IgD-negative memory B cell (primary cell): ENCODE measurements at regions not wholly inside any gene's neighbourhood (a gene's known extent, or its start where the extent isn't known, plus 50 kb on each side); places are given as distances from the start of the nearest gene placed in this dataset.
"Not testable (repeated sequence)": the region's sequence is repeated elsewhere in the genome, so short reads cannot be mapped to it uniquely, and the experiment has no call there.

Experiments used
- H3K27ac Mint-ChIP-seq, 3 donors: one replicate each; pipeline ENCODE4 v1.8.0; 2020 to 2022; ENCODE audit warnings: mild to moderate bottlenecking in 3 of 3, mixed read lengths in 3 of 3, moderate library complexity in 1 of 3
- H3K27me3 Mint-ChIP-seq: one replicate; pipeline ENCODE4 v1.8.0; 2021; ENCODE audit warnings: mixed read lengths
- H3K36me3 Mint-ChIP-seq: one replicate; pipeline ENCODE4 v1.8.0; 2020; ENCODE audit warnings: mild to moderate bottlenecking, mixed read lengths
- H3K4me1 Mint-ChIP-seq, 3 donors: one replicate each; pipeline ENCODE4 v1.8.0; 2020 to 2022; ENCODE audit warnings: mixed read lengths in 3 of 3, mild to moderate bottlenecking in 1 of 3
- H3K4me3 Mint-ChIP-seq, 4 donors: one replicate each; pipeline ENCODE4 v1.8.0; 2020 to 2022; ENCODE audit warnings: mild to moderate bottlenecking in 4 of 4, mixed read lengths in 4 of 4, moderate library complexity in 3 of 4
- H3K9me3 Mint-ChIP-seq, 3 donors: one replicate each; pipeline ENCODE4 v1.8.0; 2020 to 2021; ENCODE audit warnings: mixed read lengths in 3 of 3, mild to moderate bottlenecking in 1 of 3

GRCh38 chr9:42310972-42311371 lies 127.5 kb downstream of the SPATA31A6 start:
- not testable (repeated sequence) for H3K27me3 Mint-ChIP-seq, H3K9me3 Mint-ChIP-seq, H3K36me3 Mint-ChIP-seq, H3K4me3 Mint-ChIP-seq, H3K27ac Mint-ChIP-seq, H3K4me1 Mint-ChIP-seq

DNA sequence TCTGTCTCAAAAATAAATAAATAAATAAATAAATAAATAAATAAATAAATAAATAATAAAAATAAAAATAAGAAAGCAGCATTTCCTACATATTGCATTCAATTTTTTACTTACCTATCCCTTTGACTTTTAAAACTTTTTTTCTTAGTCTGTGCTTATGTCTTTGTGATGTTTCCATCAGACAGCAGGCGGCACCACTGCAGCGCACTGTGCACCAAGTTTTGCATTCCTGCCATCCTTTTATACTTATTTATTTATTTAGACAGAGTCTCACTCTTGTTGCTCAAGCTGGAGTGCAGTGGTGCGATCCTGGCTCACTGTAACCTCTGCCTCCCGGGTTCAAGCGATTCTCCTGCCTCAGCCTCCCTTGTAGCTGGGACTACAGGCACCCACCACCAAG lies 132.6 kb downstream of the SPATA31A6 start:
- H3K4me1 Mint-ChIP-seq, H3K9me3 Mint-ChIP-seq, H3K27me3 Mint-ChIP-seq, H3K4me3 Mint-ChIP-seq, H3K36me3 Mint-ChIP-seq, H3K27ac Mint-ChIP-seq: not testable (repeated sequence)

DNA sequence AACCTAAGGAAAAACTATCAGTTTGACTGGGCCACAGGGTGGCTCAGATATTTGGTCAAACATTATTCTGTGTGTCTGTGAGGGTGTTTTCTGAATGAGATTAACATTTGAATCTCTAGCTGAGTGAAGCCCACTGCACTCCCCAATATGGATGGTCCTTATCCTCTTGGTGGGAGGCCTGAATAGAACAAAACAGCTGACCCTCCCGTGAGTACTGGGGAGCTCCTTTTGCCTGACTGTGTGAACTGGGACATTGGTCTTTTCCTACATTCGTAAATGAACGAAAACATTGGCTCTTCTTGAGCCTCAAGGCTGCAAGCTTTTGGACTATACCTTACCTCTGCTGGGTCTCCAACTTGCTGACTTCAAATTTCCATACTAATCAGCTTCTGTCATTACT lies 134.2 kb downstream of the SPATA31A6 start:
- H3K27me3 Mint-ChIP-seq, H3K4me3 Mint-ChIP-seq, H3K36me3 Mint-ChIP-seq, H3K4me1 Mint-ChIP-seq, H3K27ac Mint-ChIP-seq, H3K9me3 Mint-ChIP-seq: not testable (repeated sequence)

DNA sequence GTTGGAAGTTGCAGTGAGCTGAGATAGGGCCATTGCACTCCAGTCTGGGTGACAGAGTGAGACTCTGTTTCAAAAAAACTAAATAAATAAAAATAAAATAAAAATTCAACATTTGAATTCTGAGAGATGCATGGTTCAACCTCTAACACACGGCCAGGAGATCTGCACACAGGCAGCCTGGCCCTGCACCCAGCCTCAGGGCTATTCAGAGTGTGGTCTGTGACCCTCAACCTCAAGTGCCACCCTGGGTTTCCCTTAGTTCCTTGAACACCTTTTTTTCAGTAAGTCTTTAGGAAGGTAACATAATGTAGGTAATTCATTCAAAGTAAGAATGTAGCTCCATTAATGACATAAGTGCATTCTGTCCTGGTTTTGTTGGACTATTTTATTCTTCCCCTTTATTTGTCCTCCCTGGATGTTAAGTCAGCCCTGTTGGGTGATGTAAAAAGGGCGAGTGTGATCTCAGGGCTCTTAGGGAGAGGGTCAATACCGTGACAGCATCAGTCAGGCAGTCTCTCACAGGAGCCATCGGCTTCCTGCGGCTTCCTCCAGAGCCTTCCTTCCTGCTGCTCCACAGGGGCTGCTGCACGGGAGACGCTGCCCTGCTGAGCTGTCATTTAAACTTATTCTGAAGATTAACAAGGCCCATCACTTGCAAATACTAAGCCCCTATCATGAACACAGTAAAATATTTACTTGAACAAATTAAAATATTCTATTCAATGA lies 139.8 kb downstream of the SPATA31A6 start:
- not testable (repeated sequence) for H3K36me3 Mint-ChIP-seq, H3K4me3 Mint-ChIP-seq, H3K9me3 Mint-ChIP-seq, H3K27ac Mint-ChIP-seq, H3K27me3 Mint-ChIP-seq, H3K4me1 Mint-ChIP-seq

- H3K9me3 Mint-ChIP-seq, H3K27me3 Mint-ChIP-seq, H3K36me3 Mint-ChIP-seq, H3K4me3 Mint-ChIP-seq, H3K27ac Mint-ChIP-seq, H3K4me1 Mint-ChIP-seq: not testable (repeated sequence)
These were observed 141.7 kb downstream of the SPATA31A6 start for GRCh38 chr9:42325142-42325541.

DNA sequence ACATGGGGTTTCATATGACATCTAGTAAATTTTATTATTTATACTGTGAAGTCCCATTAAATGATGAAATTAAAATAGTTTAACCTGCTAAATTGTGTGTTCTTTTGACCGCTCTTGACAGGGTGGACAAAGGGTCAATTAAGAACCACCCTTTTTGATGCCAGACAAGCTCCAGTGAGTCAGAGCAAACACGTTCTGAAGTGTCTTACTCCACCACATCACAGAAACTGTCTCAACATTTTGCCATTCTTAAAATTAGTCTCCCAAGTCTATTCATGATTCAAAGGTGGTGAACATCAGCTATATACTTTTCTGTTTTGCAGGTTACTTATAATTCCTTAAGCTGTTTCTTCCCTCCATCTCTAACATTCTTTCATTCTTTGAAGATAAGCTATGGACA lies 142.1 kb downstream of the SPATA31A6 start:
- not testable (repeated sequence) for H3K27me3 Mint-ChIP-seq, H3K4me1 Mint-ChIP-seq, H3K9me3 Mint-ChIP-seq, H3K27ac Mint-ChIP-seq, H3K4me3 Mint-ChIP-seq, H3K36me3 Mint-ChIP-seq

DNA sequence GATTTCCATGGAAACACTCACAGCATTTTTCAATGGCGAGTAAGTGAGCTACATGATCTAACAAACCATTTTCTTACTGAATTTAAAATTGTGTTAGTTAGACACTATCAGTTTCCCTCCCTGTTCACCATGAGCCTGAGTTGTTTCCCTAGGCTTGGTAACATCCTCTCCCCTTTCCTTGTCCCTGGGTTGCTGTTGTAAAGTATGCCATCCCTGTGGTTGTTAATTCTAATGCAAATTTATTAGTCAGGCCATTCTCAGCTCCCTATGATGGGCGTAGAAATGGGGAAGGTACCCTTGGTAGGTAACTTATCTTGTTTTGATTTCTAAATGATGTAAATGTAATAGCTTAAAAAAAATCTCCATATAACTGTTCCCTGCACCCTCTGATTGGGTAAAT lies 143.0 kb downstream of the SPATA31A6 start:
- H3K27me3 Mint-ChIP-seq, H3K9me3 Mint-ChIP-seq, H3K4me3 Mint-ChIP-seq, H3K27ac Mint-ChIP-seq, H3K36me3 Mint-ChIP-seq, H3K4me1 Mint-ChIP-seq: not testable (repeated sequence)

DNA sequence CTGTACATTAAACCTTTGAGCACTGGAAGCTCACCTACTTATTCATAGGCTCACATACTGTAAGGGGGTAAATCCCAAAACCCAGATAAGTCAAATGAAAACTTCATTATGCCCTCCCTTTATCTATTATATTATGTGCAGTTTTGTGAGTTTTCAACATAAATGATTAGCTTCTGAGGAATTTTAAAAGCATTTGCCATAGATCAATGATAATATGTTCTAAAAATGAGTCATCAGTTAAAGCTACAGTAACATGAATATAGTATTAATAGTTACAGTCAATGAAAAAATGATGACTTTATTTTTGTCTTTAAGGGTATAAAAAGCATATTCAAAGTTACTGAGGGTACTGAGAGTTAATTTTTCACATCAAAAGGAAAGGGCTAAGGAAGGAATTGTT lies 151.9 kb downstream of the SPATA31A6 start:
- H3K27ac Mint-ChIP-seq, H3K4me1 Mint-ChIP-seq, H3K27me3 Mint-ChIP-seq, H3K4me3 Mint-ChIP-seq, H3K36me3 Mint-ChIP-seq, H3K9me3 Mint-ChIP-seq: not testable (repeated sequence)

GRCh38 chr9:42335984-42336657 lies 152.7 kb downstream of the SPATA31A6 start:
- not testable (repeated sequence) for H3K4me3 Mint-ChIP-seq, H3K9me3 Mint-ChIP-seq, H3K4me1 Mint-ChIP-seq, H3K27me3 Mint-ChIP-seq, H3K27ac Mint-ChIP-seq, H3K36me3 Mint-ChIP-seq

DNA sequence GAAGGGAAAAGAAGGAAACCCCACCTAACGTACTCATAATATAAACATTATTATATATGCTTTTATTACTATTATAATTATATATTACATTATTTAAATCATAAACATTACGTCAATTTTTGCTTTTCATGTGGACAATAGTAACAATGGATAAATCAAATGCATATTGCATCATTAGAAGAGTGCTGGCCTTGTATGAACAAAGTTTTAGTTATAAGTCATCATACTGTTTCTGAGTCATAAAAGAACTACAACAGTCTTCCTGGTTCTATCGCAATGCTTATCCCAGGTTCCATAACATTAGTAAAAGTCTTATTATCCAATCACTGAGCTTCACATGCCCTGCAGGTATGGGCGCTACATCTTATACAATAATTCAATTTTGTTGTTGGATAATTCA lies 154.8 kb downstream of the SPATA31A6 start:
- H3K9me3 Mint-ChIP-seq, H3K27me3 Mint-ChIP-seq, H3K27ac Mint-ChIP-seq: not testable (repeated sequence)

GRCh38 chr9:42339671-42340434 lies 156.4 kb downstream of the SPATA31A6 start:
- H3K4me1 Mint-ChIP-seq, H3K4me3 Mint-ChIP-seq, H3K27ac Mint-ChIP-seq, H3K9me3 Mint-ChIP-seq, H3K36me3 Mint-ChIP-seq, H3K27me3 Mint-ChIP-seq: not testable (repeated sequence)

More for the DNA sequence above, 154.8 kb downstream of the SPATA31A6 start:
- not testable (repeated sequence) for H3K36me3 Mint-ChIP-seq, H3K4me3 Mint-ChIP-seq, H3K4me1 Mint-ChIP-seq

DNA sequence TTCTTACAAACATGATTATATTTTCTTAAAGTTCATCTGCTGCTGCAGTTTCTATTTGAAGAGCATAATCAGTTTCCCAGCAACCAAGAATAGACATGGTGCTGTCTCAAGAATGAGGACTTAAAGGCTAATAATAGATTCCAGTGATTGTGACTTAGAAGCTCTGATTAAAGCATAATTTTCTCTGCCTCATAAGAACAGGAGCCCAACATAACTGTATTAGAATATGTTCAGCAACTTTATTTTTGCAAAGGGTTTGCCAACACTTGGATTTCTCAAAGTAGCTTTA lies 156.9 kb downstream of the SPATA31A6 start:
- H3K27ac Mint-ChIP-seq, H3K4me1 Mint-ChIP-seq, H3K27me3 Mint-ChIP-seq, H3K4me3 Mint-ChIP-seq, H3K9me3 Mint-ChIP-seq, H3K36me3 Mint-ChIP-seq: not testable (repeated sequence)

- not testable (repeated sequence) for H3K27me3 Mint-ChIP-seq, H3K9me3 Mint-ChIP-seq, H3K36me3 Mint-ChIP-seq
These were observed 158.4 kb downstream of the SPATA31A6 start for GRCh38 chr9:42341860-42342259.

GRCh38 chr9:42342297-42342696 lies 158.8 kb downstream of the SPATA31A6 start:
- not testable (repeated sequence) for H3K36me3 Mint-ChIP-seq, H3K4me3 Mint-ChIP-seq, H3K27me3 Mint-ChIP-seq, H3K9me3 Mint-ChIP-seq, H3K27ac Mint-ChIP-seq, H3K4me1 Mint-ChIP-seq

More at GRCh38 chr9:42341860-42342259, 158.4 kb downstream of the SPATA31A6 start:
- H3K4me3 Mint-ChIP-seq, H3K27ac Mint-ChIP-seq, H3K4me1 Mint-ChIP-seq: not testable (repeated sequence)

DNA sequence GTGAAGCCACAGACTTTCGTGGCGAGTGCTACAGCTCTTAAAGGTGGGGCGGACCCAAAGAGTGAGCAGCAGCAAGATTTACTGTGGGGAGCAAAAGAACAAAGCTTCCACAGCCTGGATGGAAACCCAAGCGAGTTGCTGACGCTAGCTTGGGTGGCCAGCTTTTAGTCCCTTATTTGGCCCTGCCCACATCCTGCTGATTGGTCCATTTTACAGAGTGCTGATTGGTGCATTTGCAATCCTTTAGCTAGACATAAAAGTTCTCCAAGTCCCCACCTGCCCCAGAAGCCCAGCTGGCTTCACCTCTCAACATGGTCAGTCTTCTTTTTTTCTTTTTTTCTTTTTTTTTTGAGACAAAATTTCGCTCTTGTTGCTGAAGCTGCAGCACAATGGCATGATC lies 161.0 kb downstream of the SPATA31A6 start:
- H3K9me3 Mint-ChIP-seq, H3K27ac Mint-ChIP-seq, H3K4me3 Mint-ChIP-seq, H3K4me1 Mint-ChIP-seq, H3K27me3 Mint-ChIP-seq, H3K36me3 Mint-ChIP-seq: not testable (repeated sequence)

DNA sequence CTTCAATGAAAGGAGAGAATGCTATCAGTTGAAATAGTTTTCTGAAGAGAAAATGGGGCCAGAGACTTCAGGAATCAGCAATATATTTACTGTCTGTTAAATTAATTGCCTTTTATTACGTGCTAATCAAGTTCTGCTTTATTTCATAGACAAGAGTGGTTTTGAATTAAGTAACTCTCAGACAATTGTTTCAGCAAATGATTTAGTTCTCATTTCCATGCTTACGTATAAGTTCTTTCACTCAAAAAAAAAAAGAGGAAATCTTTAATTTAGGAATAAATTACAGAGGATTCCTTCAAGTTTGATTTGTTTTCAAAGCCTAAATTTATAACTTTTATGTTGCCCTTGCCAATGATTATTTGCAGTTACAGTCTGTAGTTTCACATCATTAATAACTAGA lies 163.5 kb downstream of the SPATA31A6 start:
- not testable (repeated sequence) for H3K4me1 Mint-ChIP-seq, H3K4me3 Mint-ChIP-seq, H3K27me3 Mint-ChIP-seq, H3K36me3 Mint-ChIP-seq, H3K9me3 Mint-ChIP-seq, H3K27ac Mint-ChIP-seq
